ENCODE measurements at regions not wholly inside any gene's neighbourhood (a gene's known extent, or its start where the extent isn't known, plus 50 kb on each side); places are given as distances from the start of the nearest gene placed in this dataset.

DNA sequence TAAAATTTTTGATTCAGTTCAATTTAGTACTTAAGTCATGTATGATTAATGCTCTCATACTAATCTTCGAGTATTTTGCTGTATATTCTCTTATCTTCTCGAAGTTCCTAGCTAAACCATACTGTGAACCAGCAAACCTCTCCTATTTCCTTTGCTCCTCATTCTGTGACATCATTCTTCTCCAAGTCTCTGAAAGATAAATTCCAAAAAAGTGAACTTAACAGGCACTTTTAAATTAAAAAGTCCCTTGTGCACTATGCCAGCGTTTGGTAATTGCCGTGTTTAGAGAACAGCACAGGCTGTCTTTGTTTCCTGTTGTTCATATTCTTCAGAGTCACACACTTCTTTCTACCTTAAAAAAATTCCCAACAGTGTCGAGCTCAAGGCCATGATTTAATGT lies 188.4 kb upstream of the PHACTR1 start:
- TF ChIP-seq, protein P1, sequence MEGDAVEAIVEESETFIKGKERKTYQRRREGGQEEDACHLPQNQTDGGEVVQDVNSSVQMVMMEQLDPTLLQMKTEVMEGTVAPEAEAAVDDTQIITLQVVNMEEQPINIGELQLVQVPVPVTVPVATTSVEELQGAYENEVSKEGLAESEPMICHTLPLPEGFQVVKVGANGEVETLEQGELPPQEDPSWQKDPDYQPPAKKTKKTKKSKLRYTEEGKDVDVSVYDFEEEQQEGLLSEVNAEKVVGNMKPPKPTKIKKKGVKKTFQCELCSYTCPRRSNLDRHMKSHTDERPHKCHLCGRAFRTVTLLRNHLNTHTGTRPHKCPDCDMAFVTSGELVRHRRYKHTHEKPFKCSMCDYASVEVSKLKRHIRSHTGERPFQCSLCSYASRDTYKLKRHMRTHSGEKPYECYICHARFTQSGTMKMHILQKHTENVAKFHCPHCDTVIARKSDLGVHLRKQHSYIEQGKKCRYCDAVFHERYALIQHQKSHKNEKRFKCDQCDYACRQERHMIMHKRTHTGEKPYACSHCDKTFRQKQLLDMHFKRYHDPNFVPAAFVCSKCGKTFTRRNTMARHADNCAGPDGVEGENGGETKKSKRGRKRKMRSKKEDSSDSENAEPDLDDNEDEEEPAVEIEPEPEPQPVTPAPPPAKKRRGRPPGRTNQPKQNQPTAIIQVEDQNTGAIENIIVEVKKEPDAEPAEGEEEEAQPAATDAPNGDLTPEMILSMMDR (conservative IDR thresholded peaks at IDR 0.05), result no peak
- no peak for TF ChIP-seq ZFX (IDR thresholded peaks at IDR 0.05)

All from C4-2B (cell line).